ENCODE measurements at regions not wholly inside any gene's neighbourhood (a gene's known extent, or its start where the extent isn't known, plus 50 kb on each side); places are given as distances from the start of the nearest gene placed in this dataset.

GRCh38 chr12:93087840-93088610, 158.9 kb upstream of the EEA1 start:
- no peak for DNase-seq (ENCODE audit: low read depth)
- TF ChIP-seq CTCF (IDR thresholded peaks at IDR 0.05; ENCODE audit: insufficient read depth, low read length, poor library complexity, severe bottlenecking) = no peak
- Histone ChIP-seq H3K36me3 (ENCODE audit: control insufficient read depth, insufficient read depth, low read length) (no peaks in the 10 kb centered on the region), H3K27me3 (ENCODE audit: control insufficient read depth, insufficient read depth, low read length) (no peaks in the 10 kb centered on the region), H3K4me3 (ENCODE audit: low read depth, low read length) (no peak overlapping the region)

GRCh38 chr12:93089805-93090569, 160.9 kb upstream of the EEA1 start:
- H3K36me3 ChIP-seq (ENCODE audit: control insufficient read depth, insufficient read depth, low read length) = no peaks in the 10 kb centered on the region
- H3K4me3 ChIP-seq (ENCODE audit: low read depth, low read length) = no peak overlapping the region
- no peak for TF ChIP-seq CTCF (IDR thresholded peaks at IDR 0.05; ENCODE audit: insufficient read depth, low read length, poor library complexity, severe bottlenecking)
- no peaks in the 10 kb centered on the region for H3K27me3 ChIP-seq (ENCODE audit: control insufficient read depth, insufficient read depth, low read length)
- peak; percentile 82 for DNase-seq (ENCODE audit: low read depth)

- H3K36me3 ChIP-seq (ENCODE audit: control insufficient read depth, insufficient read depth, low read length) = no peaks in the 10 kb centered on the region
- H3K4me3 ChIP-seq (ENCODE audit: low read depth, low read length) = no peak overlapping the region
- no peak for TF ChIP-seq CTCF (IDR thresholded peaks at IDR 0.05; ENCODE audit: insufficient read depth, low read length, poor library complexity, severe bottlenecking)
- H3K27me3 ChIP-seq (ENCODE audit: control insufficient read depth, insufficient read depth, low read length) = no peaks in the 10 kb centered on the region
- DNase-seq (ENCODE audit: low read depth) = peak; percentile 56
These were observed 161.7 kb upstream of the EEA1 start for GRCh38 chr12:93090731-93091172.

GRCh38 chr12:93091886-93092648, 163.0 kb upstream of the EEA1 start:
- Histone ChIP-seq H3K27me3 (ENCODE audit: control insufficient read depth, insufficient read depth, low read length) (no peaks in the 10 kb centered on the region), H3K36me3 (ENCODE audit: control insufficient read depth, insufficient read depth, low read length) (no peaks in the 10 kb centered on the region), H3K4me3 (ENCODE audit: low read depth, low read length) (no peak overlapping the region)
- DNase-seq (ENCODE audit: low read depth) = no peak
- TF ChIP-seq CTCF (IDR thresholded peaks at IDR 0.05; ENCODE audit: insufficient read depth, low read length, poor library complexity, severe bottlenecking) = no peak

- H3K36me3 ChIP-seq (ENCODE audit: control insufficient read depth, insufficient read depth, low read length) = no peaks in the 10 kb centered on the region
- no peak overlapping the region for H3K4me3 ChIP-seq (ENCODE audit: low read depth, low read length)
- DNase-seq (ENCODE audit: low read depth) = no peak
- TF ChIP-seq CTCF (IDR thresholded peaks at IDR 0.05; ENCODE audit: insufficient read depth, low read length, poor library complexity, severe bottlenecking) = no peak
- H3K27me3 ChIP-seq (ENCODE audit: control insufficient read depth, insufficient read depth, low read length) = no peaks in the 10 kb centered on the region
These were observed 163.5 kb upstream of the EEA1 start for GRCh38 chr12:93092649-93092945.

All from kidney epithelial cell (primary cell).